WTC11 (cell line): ENCODE measurements at regions not wholly inside any gene's neighbourhood (a gene's known extent, or its start where the extent isn't known, plus 50 kb on each side); places are given as distances from the start of the nearest gene placed in this dataset.

ENCODE experiments used
- ELF4 ChIP-seq: sonication (generic); formaldehyde crosslinking; IDR thresholded peaks from 2 replicates; pipeline ENCODE4 v1.8.1; 2022; ENCODE audit warnings: low read depth, mild to moderate bottlenecking, moderate library complexity, missing genetic modification reagents
- ERG ChIP-seq: fragments of 250-450 bp; sonication (Bioruptor Pico); IDR thresholded peaks from 2 replicates; pipeline ENCODE4 v1.8.0; 2021; ENCODE audit warnings: mild to moderate bottlenecking
- HMGA2 ChIP-seq: fragments of 250-450 bp; sonication (Bioruptor Pico); IDR thresholded peaks from 2 replicates; pipeline ENCODE4 v1.4.0; 2021; ENCODE audit warnings: mild to moderate bottlenecking, moderate library complexity
- MAX ChIP-seq: sonication (generic); formaldehyde crosslinking; IDR thresholded peaks from 2 replicates; pipeline ENCODE4 v1.8.0; 2022; ENCODE audit warnings: mild to moderate bottlenecking, missing genetic modification reagents
- NR3C1 ChIP-seq: sonication (generic); formaldehyde crosslinking; conservative IDR thresholded peaks from 2 replicates; pipeline ENCODE4 v1.8.1; 2023; ENCODE audit warnings: low read depth, mild to moderate bottlenecking, missing genetic modification reagents
- STAT6 ChIP-seq: sonication (generic); formaldehyde crosslinking; conservative IDR thresholded peaks from 2 replicates; pipeline ENCODE4 v1.8.1; 2023; ENCODE audit warnings: mild to moderate bottlenecking, low read depth, missing genetic modification reagents, moderate library complexity
- TCF7 ChIP-seq: sonication (generic); formaldehyde crosslinking; IDR thresholded peaks from 2 replicates; pipeline ENCODE4 v1.8.0; 2022; ENCODE audit warnings: mild to moderate bottlenecking, low read depth, missing genetic modification reagents, moderate library complexity
- ZNF416 ChIP-seq: fragments of 250-450 bp; sonication (Bioruptor Pico); IDR thresholded peaks from 2 replicates; pipeline ENCODE4 v1.9.0; 2021; ENCODE audit warnings: mild to moderate bottlenecking, inconsistent platforms
- TF ChIP-seq, protein P1 (sequence below): fragments of 200-600 bp; IDR thresholded peaks from 2 replicates; pipeline ENCODE4 v1.8.0; 2022; ENCODE audit warnings: antibody characterized with exemption

DNA sequence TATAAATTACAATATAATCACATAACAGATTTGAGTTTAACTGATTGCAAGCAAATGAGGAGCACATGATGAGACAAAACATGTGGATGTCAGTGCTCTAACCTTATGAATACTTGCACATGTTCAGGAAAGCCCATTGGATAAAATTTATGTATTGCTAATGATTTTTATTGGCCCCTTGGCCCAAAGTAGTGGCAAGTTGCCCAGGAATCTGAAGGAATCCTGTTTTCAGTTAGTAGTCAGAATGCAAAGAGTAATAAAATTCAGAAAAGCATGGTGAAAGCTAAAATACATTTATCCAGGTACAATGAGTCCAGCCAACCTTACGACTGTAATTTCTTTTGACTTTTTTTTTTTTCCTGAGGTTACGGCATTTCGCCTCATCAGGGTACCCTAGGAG lies 1539.4 kb downstream of the EFNB2 start:
- TF ChIP-seq HMGA2: no peak
- TF ChIP-seq, protein P1, sequence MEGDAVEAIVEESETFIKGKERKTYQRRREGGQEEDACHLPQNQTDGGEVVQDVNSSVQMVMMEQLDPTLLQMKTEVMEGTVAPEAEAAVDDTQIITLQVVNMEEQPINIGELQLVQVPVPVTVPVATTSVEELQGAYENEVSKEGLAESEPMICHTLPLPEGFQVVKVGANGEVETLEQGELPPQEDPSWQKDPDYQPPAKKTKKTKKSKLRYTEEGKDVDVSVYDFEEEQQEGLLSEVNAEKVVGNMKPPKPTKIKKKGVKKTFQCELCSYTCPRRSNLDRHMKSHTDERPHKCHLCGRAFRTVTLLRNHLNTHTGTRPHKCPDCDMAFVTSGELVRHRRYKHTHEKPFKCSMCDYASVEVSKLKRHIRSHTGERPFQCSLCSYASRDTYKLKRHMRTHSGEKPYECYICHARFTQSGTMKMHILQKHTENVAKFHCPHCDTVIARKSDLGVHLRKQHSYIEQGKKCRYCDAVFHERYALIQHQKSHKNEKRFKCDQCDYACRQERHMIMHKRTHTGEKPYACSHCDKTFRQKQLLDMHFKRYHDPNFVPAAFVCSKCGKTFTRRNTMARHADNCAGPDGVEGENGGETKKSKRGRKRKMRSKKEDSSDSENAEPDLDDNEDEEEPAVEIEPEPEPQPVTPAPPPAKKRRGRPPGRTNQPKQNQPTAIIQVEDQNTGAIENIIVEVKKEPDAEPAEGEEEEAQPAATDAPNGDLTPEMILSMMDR: no peak
- TF ChIP-seq ELF4 (CRISPR knock-in tag): no peak
- no peak for TF ChIP-seq NR3C1
- no peak for TF ChIP-seq TCF7 (CRISPR knock-in tag)
- TF ChIP-seq ERG (CRISPR knock-in tag): no peak
- TF ChIP-seq STAT6 (CRISPR knock-in tag): no peak
- TF ChIP-seq ZNF416 (CRISPR knock-in tag): no peak
- no peak for TF ChIP-seq MAX
